ENCODE measurements at regions not wholly inside any gene's neighbourhood (a gene's known extent, or its start where the extent isn't known, plus 50 kb on each side); places are given as distances from the start of the nearest gene placed in this dataset.

DNA sequence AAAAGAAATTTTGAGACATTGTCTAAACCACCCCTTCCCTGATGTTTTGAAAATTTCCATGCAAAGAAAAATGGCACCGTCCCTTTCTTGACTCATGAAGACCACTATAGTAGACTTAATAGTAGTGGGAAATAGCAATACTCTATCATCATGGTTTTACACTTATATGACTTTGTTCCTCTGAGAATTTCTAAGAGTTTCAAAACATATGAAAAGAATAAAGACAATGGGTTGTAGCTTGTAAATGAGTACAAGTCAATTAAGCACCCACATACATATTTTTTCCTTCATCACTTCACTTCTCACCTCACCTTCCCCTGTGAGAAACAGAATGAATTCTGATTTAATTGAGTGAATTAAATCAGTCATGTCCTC lies 151.7 kb downstream of the LYPLAL1 start:
- TF ChIP-seq TCF12 (IDR thresholded peaks at IDR 0.05; ENCODE audit: low read depth) (no peak), TEAD4 (IDR thresholded peaks at IDR 0.05) (no peak), EP300 (IDR thresholded peaks at IDR 0.05; ENCODE audit: borderline replicate concordance) (no peak), TAF1 (IDR thresholded peaks at IDR 0.05; ENCODE audit: low read depth) (no peak), EGR1 (IDR thresholded peaks at IDR 0.05) (no peak), FOXM1 (IDR thresholded peaks at IDR 0.05; ENCODE audit: borderline replicate concordance, low read depth) (no peak), YY1 (IDR thresholded peaks at IDR 0.05; ENCODE audit: low read depth) (no peak), RAD21 (IDR thresholded peaks at IDR 0.05; ENCODE audit: low read depth) (no peak), ZBTB7A (IDR thresholded peaks at IDR 0.05; ENCODE audit: low read depth) (no peak), CEBPB (IDR thresholded peaks at IDR 0.05) (no peak), CREB1 (IDR thresholded peaks at IDR 0.05; ENCODE audit: low read depth) (no peak), NFIC (IDR thresholded peaks at IDR 0.05) (no peak)
- TF ChIP-seq, protein P1, sequence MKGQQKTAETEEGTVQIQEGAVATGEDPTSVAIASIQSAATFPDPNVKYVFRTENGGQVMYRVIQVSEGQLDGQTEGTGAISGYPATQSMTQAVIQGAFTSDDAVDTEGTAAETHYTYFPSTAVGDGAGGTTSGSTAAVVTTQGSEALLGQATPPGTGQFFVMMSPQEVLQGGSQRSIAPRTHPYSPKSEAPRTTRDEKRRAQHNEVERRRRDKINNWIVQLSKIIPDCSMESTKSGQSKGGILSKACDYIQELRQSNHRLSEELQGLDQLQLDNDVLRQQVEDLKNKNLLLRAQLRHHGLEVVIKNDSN (IDR thresholded peaks at IDR 0.05) = no peak
- TF ChIP-seq, protein P2, sequence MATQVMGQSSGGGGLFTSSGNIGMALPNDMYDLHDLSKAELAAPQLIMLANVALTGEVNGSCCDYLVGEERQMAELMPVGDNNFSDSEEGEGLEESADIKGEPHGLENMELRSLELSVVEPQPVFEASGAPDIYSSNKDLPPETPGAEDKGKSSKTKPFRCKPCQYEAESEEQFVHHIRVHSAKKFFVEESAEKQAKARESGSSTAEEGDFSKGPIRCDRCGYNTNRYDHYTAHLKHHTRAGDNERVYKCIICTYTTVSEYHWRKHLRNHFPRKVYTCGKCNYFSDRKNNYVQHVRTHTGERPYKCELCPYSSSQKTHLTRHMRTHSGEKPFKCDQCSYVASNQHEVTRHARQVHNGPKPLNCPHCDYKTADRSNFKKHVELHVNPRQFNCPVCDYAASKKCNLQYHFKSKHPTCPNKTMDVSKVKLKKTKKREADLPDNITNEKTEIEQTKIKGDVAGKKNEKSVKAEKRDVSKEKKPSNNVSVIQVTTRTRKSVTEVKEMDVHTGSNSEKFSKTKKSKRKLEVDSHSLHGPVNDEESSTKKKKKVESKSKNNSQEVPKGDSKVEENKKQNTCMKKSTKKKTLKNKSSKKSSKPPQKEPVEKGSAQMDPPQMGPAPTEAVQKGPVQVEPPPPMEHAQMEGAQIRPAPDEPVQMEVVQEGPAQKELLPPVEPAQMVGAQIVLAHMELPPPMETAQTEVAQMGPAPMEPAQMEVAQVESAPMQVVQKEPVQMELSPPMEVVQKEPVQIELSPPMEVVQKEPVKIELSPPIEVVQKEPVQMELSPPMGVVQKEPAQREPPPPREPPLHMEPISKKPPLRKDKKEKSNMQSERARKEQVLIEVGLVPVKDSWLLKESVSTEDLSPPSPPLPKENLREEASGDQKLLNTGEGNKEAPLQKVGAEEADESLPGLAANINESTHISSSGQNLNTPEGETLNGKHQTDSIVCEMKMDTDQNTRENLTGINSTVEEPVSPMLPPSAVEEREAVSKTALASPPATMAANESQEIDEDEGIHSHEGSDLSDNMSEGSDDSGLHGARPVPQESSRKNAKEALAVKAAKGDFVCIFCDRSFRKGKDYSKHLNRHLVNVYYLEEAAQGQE (IDR thresholded peaks at IDR 0.05; ENCODE audit: low read depth) = no peak
- TF ChIP-seq, protein P3, sequence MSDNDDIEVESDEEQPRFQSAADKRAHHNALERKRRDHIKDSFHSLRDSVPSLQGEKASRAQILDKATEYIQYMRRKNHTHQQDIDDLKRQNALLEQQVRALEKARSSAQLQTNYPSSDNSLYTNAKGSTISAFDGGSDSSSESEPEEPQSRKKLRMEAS (IDR thresholded peaks at IDR 0.05) = no peak

DNA sequence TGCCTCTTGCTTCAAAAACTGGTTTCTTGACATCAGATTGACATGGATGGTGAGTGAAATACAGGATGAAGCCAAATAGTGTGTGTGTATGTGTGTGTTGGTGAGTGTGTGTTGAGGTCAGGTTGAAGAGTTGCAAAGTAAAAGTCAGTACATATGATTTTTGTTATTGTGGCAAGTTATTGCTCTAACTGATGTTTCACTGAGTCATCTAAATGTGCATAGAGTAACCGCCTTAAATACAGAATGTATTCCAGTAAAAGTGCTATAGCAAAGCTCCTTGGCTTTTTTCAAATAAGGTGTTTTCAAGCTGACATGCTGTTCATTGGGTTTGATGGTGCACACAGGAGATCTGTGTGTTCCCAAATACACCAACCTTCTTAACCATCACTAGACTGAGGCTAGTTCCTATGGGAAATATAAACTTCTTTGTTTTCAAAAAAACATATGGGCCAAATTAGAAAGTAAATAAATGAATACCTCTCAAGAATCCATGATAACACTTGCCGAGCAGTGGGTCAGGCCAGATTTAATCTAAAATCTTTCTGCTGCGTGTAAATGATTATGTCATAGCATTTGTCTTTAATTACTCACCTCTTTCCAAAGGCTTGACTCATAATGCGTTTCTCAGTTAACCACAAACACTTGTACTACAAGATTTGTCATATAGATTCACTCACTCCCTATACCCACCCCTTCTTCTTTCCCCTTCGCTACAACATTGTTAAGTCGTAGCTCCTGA lies 151.1 kb downstream of the LYPLAL1 start:
- TF ChIP-seq FOXM1 (IDR thresholded peaks at IDR 0.05; ENCODE audit: borderline replicate concordance, low read depth) (no peak), EGR1 (IDR thresholded peaks at IDR 0.05) (no peak), TEAD4 (IDR thresholded peaks at IDR 0.05) (no peak), YY1 (IDR thresholded peaks at IDR 0.05; ENCODE audit: low read depth) (no peak), NFIC (IDR thresholded peaks at IDR 0.05) (no peak), RAD21 (IDR thresholded peaks at IDR 0.05; ENCODE audit: low read depth) (no peak), CREB1 (IDR thresholded peaks at IDR 0.05; ENCODE audit: low read depth) (no peak), TAF1 (IDR thresholded peaks at IDR 0.05; ENCODE audit: low read depth) (no peak), ZBTB7A (IDR thresholded peaks at IDR 0.05; ENCODE audit: low read depth) (no peak), CEBPB (IDR thresholded peaks at IDR 0.05) (no peak), EP300 (IDR thresholded peaks at IDR 0.05; ENCODE audit: borderline replicate concordance) (no peak), TCF12 (IDR thresholded peaks at IDR 0.05; ENCODE audit: low read depth) (no peak)
- TF ChIP-seq, protein P3 (IDR thresholded peaks at IDR 0.05) = no peak
- TF ChIP-seq, protein P2 (IDR thresholded peaks at IDR 0.05; ENCODE audit: low read depth) = no peak
- TF ChIP-seq, protein P1 (IDR thresholded peaks at IDR 0.05) = no peak

DNA sequence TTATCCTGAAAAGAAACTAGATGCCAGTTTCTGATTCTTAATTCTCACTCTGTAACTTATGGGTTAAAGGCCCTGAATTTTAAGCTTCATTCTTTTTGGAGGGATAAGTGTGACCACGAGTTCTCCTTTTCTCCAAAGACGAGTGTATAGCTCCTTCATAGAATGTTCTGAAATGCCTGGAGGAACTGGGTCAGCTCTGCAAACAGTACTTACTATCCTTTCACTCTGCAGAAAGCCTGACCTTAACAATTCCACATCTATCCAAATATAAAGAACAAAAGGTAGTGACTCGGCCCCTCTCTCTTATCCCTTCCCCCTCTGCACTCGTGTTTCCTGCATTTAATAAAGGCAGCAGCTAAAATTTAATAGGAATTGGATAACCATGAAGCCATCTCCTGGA lies 150.5 kb downstream of the LYPLAL1 start:
- no peak for TF ChIP-seq CREB1 (IDR thresholded peaks at IDR 0.05; ENCODE audit: low read depth)
- no peak for TF ChIP-seq EGR1 (IDR thresholded peaks at IDR 0.05)
- TF ChIP-seq TAF1 (IDR thresholded peaks at IDR 0.05; ENCODE audit: low read depth) = no peak
- TF ChIP-seq CEBPB (IDR thresholded peaks at IDR 0.05) = no peak
- TF ChIP-seq TEAD4 (IDR thresholded peaks at IDR 0.05) = no peak
- no peak for TF ChIP-seq TCF12 (IDR thresholded peaks at IDR 0.05; ENCODE audit: low read depth)
- no peak for TF ChIP-seq RAD21 (IDR thresholded peaks at IDR 0.05; ENCODE audit: low read depth)
- TF ChIP-seq, protein P3 (IDR thresholded peaks at IDR 0.05) = no peak

DNA sequence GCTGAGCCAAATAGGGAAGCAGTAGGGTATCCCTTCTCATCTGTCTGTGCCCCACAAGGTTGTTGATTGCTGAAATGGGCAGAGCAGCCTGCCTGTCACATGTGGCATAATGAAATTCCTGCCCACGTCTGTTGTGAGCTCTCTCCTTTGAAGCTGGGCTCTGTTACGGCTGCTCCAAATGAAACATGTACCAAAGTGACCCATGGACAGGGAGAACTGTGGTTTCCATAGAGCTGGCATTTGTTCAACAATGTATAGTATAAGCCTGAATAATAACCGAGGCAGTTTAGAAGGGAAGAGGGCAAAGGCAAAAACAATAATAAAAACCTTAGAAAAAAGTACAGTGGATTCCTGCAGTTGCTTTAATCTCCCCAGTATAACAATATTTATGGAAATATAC lies 149.7 kb downstream of the LYPLAL1 start:
- TF ChIP-seq TAF1 (IDR thresholded peaks at IDR 0.05; ENCODE audit: low read depth) (no peak), FOXM1 (IDR thresholded peaks at IDR 0.05; ENCODE audit: borderline replicate concordance, low read depth) (no peak), TEAD4 (IDR thresholded peaks at IDR 0.05) (no peak), EGR1 (IDR thresholded peaks at IDR 0.05) (no peak), CREB1 (IDR thresholded peaks at IDR 0.05; ENCODE audit: low read depth) (no peak), CEBPB (IDR thresholded peaks at IDR 0.05) (no peak), ZBTB7A (IDR thresholded peaks at IDR 0.05; ENCODE audit: low read depth) (no peak), EP300 (IDR thresholded peaks at IDR 0.05; ENCODE audit: borderline replicate concordance) (no peak), TCF12 (IDR thresholded peaks at IDR 0.05; ENCODE audit: low read depth) (no peak), NFIC (IDR thresholded peaks at IDR 0.05) (no peak)
- TF ChIP-seq, protein P2 (IDR thresholded peaks at IDR 0.05; ENCODE audit: low read depth) = no peak
- TF ChIP-seq, protein P1 (IDR thresholded peaks at IDR 0.05) = no peak
- TF ChIP-seq, protein P3 (IDR thresholded peaks at IDR 0.05) = no peak
